Thoracic aorta (tissue), 2 donors: ENCODE measurements at regions not wholly inside any gene's neighbourhood (a gene's known extent, or its start where the extent isn't known, plus 50 kb on each side); places are given as distances from the start of the nearest gene placed in this dataset.

ENCODE experiments used
- ATAC-seq: fragments of 150-250 bp; one replicate; pipeline ENCODE4 v1.8.0; 2017; ENCODE audit warnings: low read depth; ENCODE audit not compliant: insufficient number of reproducible peaks, low FRiP score
- DNase-seq: peaks from one replicate; pipeline ENCODE4 v3.0.0-alpha.2; 2020; ENCODE audit warnings: low spot score
- H3K27ac ChIP-seq, 2 donors: fragments of 200-600 bp; sonication (generic); 1 replicate in 1 of 2; 2 replicates in 1 of 2; pipeline ENCODE4 v1.5.1; 2016; ENCODE audit warnings: mild to moderate bottlenecking in 2 of 2, moderate library complexity in 2 of 2
- H3K27me3 ChIP-seq: fragments of 200-600 bp; sonication (generic); replicated peaks from 2 replicates; pipeline ENCODE4 v1.6.0; 2016; ENCODE audit warnings: mild to moderate bottlenecking; ENCODE audit not compliant: insufficient read depth
- H3K36me3 ChIP-seq: fragments of 200-600 bp; sonication (generic); one replicate; pipeline ENCODE4 v1.5.1; 2016
- H3K4me1 ChIP-seq, 2 donors: fragments of 200-600 bp; sonication (generic); 1 replicate in 1 of 2; 2 replicates in 1 of 2; pipeline versions ENCODE4 v1.5.1 to v1.6.0; 2016; ENCODE audit warnings: low read depth in 2 of 2, mild to moderate bottlenecking in 1 of 2; ENCODE audit not compliant: control insufficient read depth in 1 of 2
- H3K4me3 ChIP-seq: fragments of 200-600 bp; sonication (generic); 2 replicates; pipeline ENCODE4 v1.5.1; 2016; ENCODE audit warnings: mild to moderate bottlenecking
- H3K9me3 ChIP-seq: fragments of 200-600 bp; sonication (generic); 2 replicates; pipeline ENCODE4 v1.5.1; 2016
- CTCF ChIP-seq: fragments of 200-600 bp; sonication (generic); IDR thresholded peaks from one replicate; pipeline ENCODE4 v1.5.1; 2019; ENCODE audit warnings: antibody characterized with exemption

- Histone ChIP-seq H3K27ac (no peak overlapping the region), H3K9me3 (no peaks in the 10 kb centered on the region), H3K4me1 (peaks cover 3 to 6% of the 10 kb centered on the region in 2 donors), H3K27me3 (no peaks in the 10 kb centered on the region), H3K4me3 (no peak overlapping the region), H3K36me3 (no peaks in the 10 kb centered on the region)
- no peak for TF ChIP-seq CTCF
- DNase-seq (no peak), ATAC-seq (no peak)
Observed at GRCh38 chr6:24009319-24009718, 116.7 kb upstream of the NRSN1 start.

- Histone ChIP-seq H3K9me3 (no peaks in the 10 kb centered on the region), H3K4me1 (no peaks in the 10 kb centered on the region), H3K27me3 (no peaks in the 10 kb centered on the region), H3K27ac (no peak overlapping the region), H3K4me3 (no peak overlapping the region), H3K36me3 (no peaks in the 10 kb centered on the region)
- no peak for TF ChIP-seq CTCF
- ATAC-seq (no peak), DNase-seq (no peak)
Observed at GRCh38 chr6:24010133-24010532, 115.9 kb upstream of the NRSN1 start.

- Histone ChIP-seq H3K36me3 (no peaks in the 10 kb centered on the region), H3K4me1 (no peaks in the 10 kb centered on the region), H3K9me3 (no peaks in the 10 kb centered on the region), H3K4me3 (no peak overlapping the region), H3K27ac (no peak overlapping the region), H3K27me3 (no peaks in the 10 kb centered on the region)
- DNase-seq (no peak), ATAC-seq (no peak)
- TF ChIP-seq CTCF = no peak
Observed at GRCh38 chr6:24016286-24016685, 109.7 kb upstream of the NRSN1 start.

GRCh38 chr6:24016857-24017256 is 109.2 kb upstream of the NRSN1 start:
- Histone ChIP-seq H3K27ac (no peak overlapping the region), H3K27me3 (no peaks in the 10 kb centered on the region), H3K9me3 (no peaks in the 10 kb centered on the region), H3K4me3 (no peak overlapping the region), H3K4me1 (no peaks in the 10 kb centered on the region), H3K36me3 (no peaks in the 10 kb centered on the region)
- TF ChIP-seq CTCF = no peak
- ATAC-seq = no peak
- no peak for DNase-seq

- Histone ChIP-seq H3K27ac (no peak overlapping the region), H3K9me3 (no peaks in the 10 kb centered on the region), H3K4me3 (no peak overlapping the region), H3K27me3 (no peaks in the 10 kb centered on the region), H3K36me3 (no peaks in the 10 kb centered on the region), H3K4me1 (no peaks in the 10 kb centered on the region)
- DNase-seq (no peak), ATAC-seq (no peak)
- no peak for TF ChIP-seq CTCF
Observed at GRCh38 chr6:24019393-24019792, 106.6 kb upstream of the NRSN1 start.
